CD4-positive, alpha-beta T cell (primary cell): ENCODE measurements at regions not wholly inside any gene's neighbourhood (a gene's known extent, or its start where the extent isn't known, plus 50 kb on each side); places are given as distances from the start of the nearest gene placed in this dataset.

Experiments
- ATAC-seq: fragments of 200-7000 bp; cut with Tn5 transposase; one replicate; pipeline ENCODE4 v1.10.0; 2022; ENCODE audit warnings: mild to moderate bottlenecking; ENCODE audit not compliant: poor library complexity
- CTCF ChIA-PET: fragments of 350-600 bp; sonication (Branson Sonifier 250); formaldehyde crosslinking; loops from one replicate; lab custom pipeline; 2021; ENCODE audit warnings: antibody characterized with exemption, inconsistent platforms; lab: Charles Lee
- POLR2A ChIA-PET: fragments of 350-600 bp; sonication (Branson Sonifier 250); formaldehyde crosslinking; loops from one replicate; lab custom pipeline; 2021; ENCODE audit warnings: antibody characterized with exemption, inconsistent platforms; lab: Charles Lee
- DNase-seq, 14 experiments: peaks; one replicate each; pipeline ENCODE4 v3.0.0-alpha.2; 2013 to 2020; ENCODE audit warnings: mixed read lengths in 2 of 14
- H3K27ac ChIP-seq, 2 donors: one replicate each; pipeline versions ENCODE4 v1.5.1 to v1.7.0; 2013; ENCODE audit warnings: low read length in 2 of 2, low read depth in 1 of 2, mild to moderate bottlenecking in 1 of 2
- H3K27me3 ChIP-seq, 2 experiments: 1 replicate in 1 of 2; 2 replicates in 1 of 2; pipeline versions ENCODE4 v1.6.1 to v1.7.0; 2013; ENCODE audit warnings: low read length in 2 of 2, control low read depth in 1 of 2, mild to moderate bottlenecking in 1 of 2, moderate library complexity in 1 of 2; ENCODE audit not compliant: insufficient read depth in 2 of 2, control insufficient read depth in 1 of 2
- H3K36me3 ChIP-seq: one replicate; pipeline ENCODE4 v1.6.1; 2013; ENCODE audit warnings: low read length, control low read depth; ENCODE audit not compliant: insufficient read depth
- H3K4me1 ChIP-seq: one replicate; pipeline ENCODE4 v1.6.1; 2013; ENCODE audit warnings: low read length, control low read depth; ENCODE audit not compliant: insufficient read depth
- H3K4me3 ChIP-seq: one replicate; pipeline ENCODE4 v1.5.1; 2013; ENCODE audit warnings: mild to moderate bottlenecking, low read length, moderate library complexity
- H3K9me3 ChIP-seq, 2 experiments: 1 replicate in 1 of 2; 2 replicates in 1 of 2; pipeline versions ENCODE4 v1.6.1 to v1.7.0; 2013; ENCODE audit warnings: low read length in 2 of 2, mild to moderate bottlenecking in 2 of 2, control low read depth in 1 of 2, moderate library complexity in 1 of 2; ENCODE audit not compliant: control insufficient read depth in 1 of 2, insufficient read depth in 1 of 2
- H3K27ac Mint-ChIP-seq: one replicate; pipeline ENCODE4 v1.8.0; 2020; ENCODE audit warnings: mixed read lengths
- H3K27me3 Mint-ChIP-seq: one replicate; pipeline ENCODE4 v1.8.0; 2021; ENCODE audit warnings: mixed read lengths
- H3K36me3 Mint-ChIP-seq: one replicate; pipeline ENCODE4 v1.8.0; 2021; ENCODE audit warnings: low read depth, mixed read lengths
- H3K4me1 Mint-ChIP-seq: one replicate; pipeline ENCODE4 v1.8.0; 2021; ENCODE audit warnings: low read depth, mixed read lengths
- H3K4me3 Mint-ChIP-seq: one replicate; pipeline ENCODE4 v1.8.0; 2020; ENCODE audit warnings: mild to moderate bottlenecking, mixed read lengths
- H3K9me3 Mint-ChIP-seq: one replicate; pipeline ENCODE4 v1.8.0; 2020; ENCODE audit warnings: mixed read lengths
- CTCF ChIP-seq: fragments of 200-600 bp; IDR thresholded peaks from one replicate; pipeline ENCODE4 v1.8.0; 2022; ENCODE audit warnings: antibody characterized with exemption, mild to moderate bottlenecking
- intact Hi-C, 2 experiments: fragments of 100-400 bp; cut with DNase I in 1 of 2; cut with micrococcal nuclease in 1 of 2; formaldehyde crosslinking; loops; one replicate each; pipeline versions ENCODE4 v1.15.1 to v1.9.0; 2023 to 2025; cut with DNase I, micrococcal nuclease

GRCh38 chr1:37108596-37109188 lies 74.4 kb upstream of the GRIK3 start:
- intact Hi-C loops = no loop called here
- H3K27ac Mint-ChIP-seq = no peak overlapping the region
- Histone ChIP-seq H3K4me1 (no peaks in the 10 kb centered on the region), H3K36me3 (no peaks in the 10 kb centered on the region), H3K9me3 (no peaks in the 10 kb centered on the region), H3K27ac (no peak overlapping the region), H3K27me3 (peaks cover 0 to 4% of the 10 kb centered on the region in 2 experiments), H3K4me3 (no peak overlapping the region)
- H3K4me1 Mint-ChIP-seq = no peaks in the 10 kb centered on the region
- POLR2A ChIA-PET = no interaction called here
- H3K9me3 Mint-ChIP-seq = no peaks in the 10 kb centered on the region
- no peak for TF ChIP-seq CTCF
- no peak for ATAC-seq
- H3K4me3 Mint-ChIP-seq = no peak overlapping the region
- DNase-seq = no peak
- no peaks in the 10 kb centered on the region for H3K36me3 Mint-ChIP-seq
- peaks cover 21% of the 10 kb centered on the region for H3K27me3 Mint-ChIP-seq
- CTCF ChIA-PET = no interaction called here

GRCh38 chr1:37112430-37112829 lies 78.1 kb upstream of the GRIK3 start:
- ATAC-seq (no peak), DNase-seq (no peak)
- Mint-ChIP-seq H3K9me3 (no peaks in the 10 kb centered on the region), H3K27me3 (peaks cover 22% of the 10 kb centered on the region), H3K4me3 (no peak overlapping the region), H3K4me1 (no peaks in the 10 kb centered on the region), H3K36me3 (no peaks in the 10 kb centered on the region), H3K27ac (no peak overlapping the region)
- Histone ChIP-seq H3K36me3 (no peaks in the 10 kb centered on the region), H3K4me3 (no peak overlapping the region), H3K9me3 (no peaks in the 10 kb centered on the region), H3K27me3 (no peaks in the 10 kb centered on the region), H3K27ac (no peak overlapping the region), H3K4me1 (no peaks in the 10 kb centered on the region)
- ChIA-PET POLR2A (no interaction called here), CTCF (no interaction called here)
- TF ChIP-seq CTCF = no peak
- intact Hi-C loops = no loop called here

DNA sequence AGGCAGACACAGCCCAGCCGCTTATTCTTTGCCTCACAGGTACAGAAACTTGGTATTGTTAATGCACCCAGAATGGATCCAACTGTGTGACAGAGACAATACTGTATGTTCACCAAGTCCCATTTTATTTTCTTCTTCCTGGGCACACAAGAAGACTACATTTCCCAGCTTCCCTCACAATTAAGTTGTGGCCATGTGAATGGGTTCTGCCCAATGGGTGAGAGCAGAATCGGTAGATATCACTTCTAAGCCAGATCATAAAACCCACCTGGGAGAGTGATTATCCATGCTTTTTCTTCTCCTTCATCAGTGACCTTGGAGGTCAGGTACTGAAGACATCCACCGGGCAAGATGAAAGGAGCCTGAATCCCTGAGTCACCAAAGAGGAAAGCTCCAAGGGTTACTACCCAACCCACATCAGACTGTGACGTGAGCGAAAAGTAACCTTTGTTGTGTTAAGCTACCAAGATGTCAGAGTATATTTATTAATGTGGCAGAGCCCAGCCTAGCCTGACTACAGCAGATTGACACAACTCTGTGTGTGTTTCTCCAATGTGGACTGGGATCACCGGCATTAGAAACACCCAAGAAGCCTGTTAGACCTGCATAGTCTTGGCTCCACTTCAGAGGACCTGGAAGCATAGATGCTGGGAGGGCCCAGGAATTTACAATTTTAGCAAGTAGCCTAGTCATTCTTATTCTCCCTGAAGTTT lies 79.1 kb upstream of the GRIK3 start:
- Mint-ChIP-seq H3K27ac (no peak overlapping the region), H3K36me3 (no peaks in the 10 kb centered on the region), H3K4me3 (no peak overlapping the region), H3K9me3 (no peaks in the 10 kb centered on the region), H3K4me1 (no peaks in the 10 kb centered on the region), H3K27me3 (peaks cover 20% of the 10 kb centered on the region)
- Histone ChIP-seq H3K4me1 (no peaks in the 10 kb centered on the region), H3K4me3 (no peak overlapping the region), H3K9me3 (no peaks in the 10 kb centered on the region), H3K27ac (no peak overlapping the region), H3K36me3 (no peaks in the 10 kb centered on the region), H3K27me3 (no peaks in the 10 kb centered on the region)
- intact Hi-C loops = no loop called here
- CTCF ChIA-PET = no interaction called here
- POLR2A ChIA-PET = no interaction called here
- ATAC-seq (no peak), DNase-seq (no peak)
- TF ChIP-seq CTCF = no peak
